GM18909 (cell line): ENCODE measurements at regions not wholly inside any gene's neighbourhood (a gene's known extent, or its start where the extent isn't known, plus 50 kb on each side); places are given as distances from the start of the nearest gene placed in this dataset.
"Not testable (repeated sequence)": the region's sequence is repeated elsewhere in the genome, so short reads cannot be mapped to it uniquely, and the experiment has no call there.

ENCODE experiments used
- ATAC-seq: cut with Tn5 transposase; IDR thresholded peaks from one replicate; pipeline ENCODE4 v1.9.1; 2021; ENCODE audit warnings: mild to moderate bottlenecking; ENCODE audit not compliant: unreplicated experiment, poor library complexity

DNA sequence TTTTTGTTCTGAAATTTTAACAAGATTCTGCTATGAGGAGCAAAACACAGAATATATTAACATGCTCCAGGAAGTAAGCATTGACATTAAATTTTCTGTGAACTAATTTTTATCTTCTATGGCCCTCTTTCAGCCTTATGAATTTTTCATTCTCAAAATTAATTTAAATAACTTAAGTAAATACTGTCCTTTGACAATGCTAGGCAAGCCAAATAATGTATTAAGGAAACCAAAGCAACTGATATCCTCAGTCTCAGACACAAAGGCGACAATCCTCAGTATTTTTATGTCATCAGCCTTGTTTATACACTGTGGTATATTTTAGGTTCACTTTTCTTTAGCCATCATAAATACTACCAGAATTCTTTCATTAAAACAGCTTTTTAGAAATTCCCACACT lies 159.8 kb downstream of the CGGBP1 start:
- ATAC-seq = no peak

DNA sequence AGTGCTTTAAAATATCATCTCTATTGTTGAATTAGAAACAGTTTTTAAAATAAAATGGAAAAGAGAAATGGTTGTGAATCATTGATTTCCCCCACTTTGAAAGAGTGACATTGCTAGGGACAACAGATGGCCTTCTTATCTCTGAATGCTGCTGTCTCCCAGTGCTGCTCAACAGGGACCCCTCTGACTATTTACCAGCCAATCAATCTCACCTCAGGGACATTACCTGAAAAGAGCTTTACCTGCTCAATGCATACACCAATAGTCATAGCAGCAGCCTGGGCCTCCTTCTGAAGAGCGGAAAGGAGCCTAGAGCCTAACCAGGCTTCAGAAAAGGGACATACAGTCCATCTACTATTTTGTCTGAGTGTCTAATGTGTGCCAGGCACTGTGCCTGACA lies 162.8 kb downstream of the CGGBP1 start:
- no peak for ATAC-seq

DNA sequence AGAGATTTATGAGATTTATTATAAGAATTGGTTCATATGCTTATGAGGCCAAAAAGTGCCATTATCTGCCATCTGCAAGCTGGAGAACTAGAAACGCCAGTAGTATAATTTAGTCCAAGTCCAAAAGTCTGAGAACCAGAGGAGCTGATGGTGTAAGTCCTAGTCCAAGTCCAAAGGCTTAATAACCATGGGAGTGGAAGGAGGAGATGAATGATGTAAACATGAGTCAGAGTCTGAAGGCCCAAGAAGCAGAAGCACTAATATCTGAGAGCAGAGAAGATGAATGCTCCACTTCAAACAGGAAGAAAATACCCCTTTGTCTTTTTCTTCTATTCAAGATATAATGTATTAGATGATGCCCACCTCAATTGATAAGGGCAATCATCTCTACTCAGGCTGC lies 185.7 kb downstream of the CGGBP1 start:
- ATAC-seq = no peak

DNA sequence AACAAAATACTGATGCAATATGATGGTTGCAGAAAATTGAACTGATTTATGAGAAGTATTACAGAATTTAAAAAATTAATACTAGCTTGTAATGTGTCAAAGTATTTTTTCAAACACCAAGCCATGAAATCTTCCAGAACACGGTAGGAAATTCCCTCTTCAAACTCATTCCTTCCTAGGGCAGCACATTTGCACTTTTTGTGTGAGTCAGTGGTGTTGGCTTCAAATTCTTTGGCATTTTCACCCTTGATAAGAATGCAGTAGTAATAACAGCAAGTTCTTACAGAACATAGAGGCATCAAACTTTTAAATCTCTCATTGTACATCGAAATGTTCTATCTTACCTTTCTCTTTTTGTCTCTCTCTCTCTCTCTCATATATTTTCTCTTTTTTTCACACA lies 191.8 kb downstream of the CGGBP1 start:
- no peak for ATAC-seq

DNA sequence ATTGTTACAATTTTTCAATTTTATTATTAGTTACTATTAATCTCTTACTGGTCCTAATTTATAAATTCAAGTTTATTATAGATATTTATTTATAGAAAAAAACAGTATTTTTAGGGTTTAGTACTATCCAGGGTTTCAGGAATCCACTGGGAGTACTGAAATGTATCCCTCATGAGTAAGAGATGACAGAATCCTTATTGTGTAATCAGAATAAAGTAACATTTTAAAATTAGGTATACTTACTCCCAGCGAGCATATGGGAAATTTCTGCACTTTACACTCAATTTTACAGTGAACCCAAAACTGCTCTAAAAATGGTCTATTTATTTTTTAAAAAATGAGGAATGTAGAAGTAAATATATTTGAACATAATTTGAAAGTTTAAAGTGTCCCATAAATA lies 202.7 kb downstream of the CGGBP1 start:
- ATAC-seq = no peak

DNA sequence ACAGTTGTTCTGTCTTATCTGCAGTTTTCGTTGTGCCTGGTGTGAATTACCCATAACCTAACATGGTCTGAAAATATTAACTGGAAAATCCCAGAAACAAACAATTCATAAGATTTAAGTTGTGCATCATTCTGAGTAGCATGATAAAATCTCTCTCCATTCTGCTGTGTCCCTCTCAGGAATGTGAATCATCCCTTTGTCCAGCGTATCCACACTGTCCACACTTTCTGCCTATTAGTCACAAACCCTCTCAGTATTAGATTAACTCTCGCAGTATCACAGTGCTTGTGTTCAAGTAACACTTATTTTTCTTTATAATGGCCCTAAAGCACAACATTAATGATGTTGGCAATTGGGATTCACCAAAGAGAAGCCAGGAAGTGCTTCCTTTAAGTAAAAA lies 203.2 kb downstream of the CGGBP1 start:
- ATAC-seq = no peak

DNA sequence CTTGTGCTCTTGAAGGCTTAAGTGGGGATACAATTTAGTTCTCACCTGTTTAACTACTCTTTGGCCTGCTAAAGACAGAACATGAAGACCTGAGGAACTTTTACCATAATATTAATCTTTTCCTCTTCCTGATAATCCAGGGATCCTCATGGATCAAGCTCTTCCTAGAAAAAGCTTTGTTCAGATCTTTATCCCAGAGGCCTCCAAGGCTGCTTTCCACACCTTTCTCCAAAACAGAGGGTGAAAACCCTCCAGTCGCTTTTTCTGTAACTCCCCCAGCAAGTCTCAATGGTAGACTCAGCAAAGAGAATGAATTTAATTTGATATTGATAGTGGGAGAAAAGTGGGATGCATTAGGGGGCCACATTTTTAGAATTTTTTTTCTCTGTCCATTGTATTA lies 203.6 kb downstream of the CGGBP1 start:
- ATAC-seq = no peak

DNA sequence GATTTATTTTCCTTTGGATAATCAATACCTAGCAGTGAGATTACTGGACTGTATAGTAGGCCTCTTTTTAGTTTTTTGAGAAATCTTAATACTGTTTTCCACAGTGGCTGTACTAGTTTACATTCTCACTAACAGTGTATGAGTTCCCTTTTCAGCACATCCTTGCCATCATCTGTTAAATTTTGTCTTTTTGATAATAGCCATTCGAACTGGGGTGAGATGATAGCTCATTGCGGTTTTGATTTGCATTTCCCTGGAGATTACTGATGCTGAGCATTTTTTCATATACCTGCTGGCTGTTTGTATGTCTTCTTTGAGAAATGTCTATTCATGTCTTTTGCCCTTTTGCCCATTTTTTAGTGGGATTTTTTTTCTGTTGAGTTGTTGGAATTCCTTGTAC lies 210.8 kb downstream of the CGGBP1 start:
- ATAC-seq = no peak

DNA sequence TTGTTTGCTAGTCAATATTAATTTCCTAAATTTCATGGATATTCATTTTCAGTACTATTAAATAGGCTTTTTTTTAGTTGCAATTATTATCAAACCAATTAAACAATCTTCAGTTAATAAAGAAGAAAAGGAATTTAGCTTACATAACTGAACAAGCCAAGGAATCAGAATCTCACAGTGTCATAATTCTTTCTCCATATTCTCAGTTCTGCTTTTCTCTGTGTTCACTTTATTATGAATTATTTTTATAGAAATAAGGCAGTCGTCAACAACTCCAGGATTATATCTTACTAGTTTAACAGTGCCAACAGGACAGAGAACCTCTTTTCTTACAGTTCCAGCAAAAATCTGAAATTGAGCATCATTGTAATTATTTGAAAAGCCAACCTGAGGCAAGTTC lies 221.7 kb downstream of the CGGBP1 start:
- no peak for ATAC-seq

DNA sequence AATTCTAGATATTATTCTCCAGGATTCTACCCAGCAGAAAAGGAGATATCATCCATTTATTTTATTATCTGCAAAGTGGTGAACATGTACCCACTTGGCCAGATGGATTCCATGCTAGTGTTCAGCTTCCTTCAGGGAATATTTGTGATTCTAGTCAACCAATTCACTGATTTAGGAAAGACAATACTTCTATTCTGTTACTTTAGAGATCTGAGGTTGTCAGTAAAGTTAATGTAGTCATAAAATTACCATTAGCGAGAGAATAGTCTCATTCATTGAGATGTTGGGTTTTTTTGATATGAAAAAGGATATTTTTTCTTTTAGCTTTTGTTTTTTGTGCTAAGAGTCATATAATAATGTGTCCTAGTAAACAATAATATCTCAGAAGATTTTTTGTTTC lies 222.8 kb downstream of the CGGBP1 start:
- ATAC-seq = no peak

DNA sequence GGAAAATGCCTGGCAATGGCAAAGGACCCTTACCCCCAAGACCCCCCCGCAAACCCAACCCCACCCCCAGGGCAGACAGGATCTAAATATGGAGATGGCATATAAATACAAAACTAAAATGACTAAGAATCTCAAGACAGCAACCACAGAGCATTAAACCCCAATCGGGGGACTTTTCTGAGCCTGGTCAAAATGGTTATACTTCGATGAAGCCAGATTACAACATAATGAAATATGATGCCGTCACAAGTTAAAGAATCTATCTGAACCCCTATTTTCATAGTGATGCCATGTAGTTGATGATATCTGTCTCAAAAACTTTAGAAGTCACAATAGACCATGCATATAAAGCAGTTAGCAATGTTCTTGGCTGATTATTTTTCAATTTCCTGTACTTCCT lies 223.6 kb downstream of the CGGBP1 start:
- no peak for ATAC-seq

DNA sequence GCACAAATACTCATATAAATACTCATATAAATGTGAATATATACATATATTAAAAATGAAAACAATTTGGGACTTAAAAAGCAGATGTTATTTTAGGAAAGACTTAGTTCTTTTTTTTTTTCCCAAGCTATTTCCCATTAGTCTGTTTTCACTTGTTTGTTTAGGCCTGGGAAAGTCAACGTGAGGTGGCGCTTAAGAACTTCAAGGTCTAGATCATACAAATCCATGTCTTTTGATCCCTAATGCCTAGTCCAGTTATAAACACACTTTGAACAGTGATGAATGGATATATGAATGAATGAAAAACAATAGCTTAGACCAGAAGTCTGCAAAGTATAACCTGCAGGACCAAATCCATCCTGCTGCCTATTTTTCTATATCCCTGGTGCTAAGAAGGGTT lies 224.5 kb downstream of the CGGBP1 start:
- ATAC-seq = no peak

DNA sequence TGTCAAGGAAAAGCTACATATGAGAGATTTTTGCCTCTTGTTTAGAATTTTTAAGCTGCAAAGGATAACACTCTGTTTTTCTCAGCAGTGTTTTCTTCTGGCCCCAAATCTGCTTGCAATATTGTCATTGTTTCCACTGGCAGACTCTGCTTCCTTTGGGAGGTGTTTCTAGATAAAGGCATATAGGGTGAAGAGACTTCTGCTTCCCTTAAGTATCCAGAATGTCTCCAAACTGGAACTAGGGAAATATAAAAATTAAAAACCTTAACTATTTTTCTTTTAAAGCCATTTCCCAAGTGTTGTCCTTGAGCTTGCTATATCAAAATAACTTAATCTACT lies 225.8 kb downstream of the CGGBP1 start:
- no peak for ATAC-seq

DNA sequence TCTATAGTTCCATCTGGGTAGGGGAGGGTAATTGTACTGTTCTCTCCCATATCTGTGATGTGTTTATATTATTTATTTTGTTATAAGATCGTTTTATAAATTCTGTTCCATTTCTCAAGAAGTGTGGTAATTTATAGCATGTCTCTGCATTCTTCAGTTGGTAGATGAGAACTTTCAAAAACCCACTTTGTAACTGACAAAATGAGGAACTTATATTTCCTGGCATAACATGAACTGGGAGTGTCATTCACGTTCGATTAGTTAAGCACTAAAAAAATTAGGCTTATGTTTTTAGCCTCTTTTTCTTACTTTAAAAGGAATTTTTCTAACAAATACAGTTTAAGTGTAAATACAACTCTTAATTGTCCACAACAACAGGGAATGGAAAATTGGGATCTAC lies 230.8 kb downstream of the CGGBP1 start:
- no peak for ATAC-seq

DNA sequence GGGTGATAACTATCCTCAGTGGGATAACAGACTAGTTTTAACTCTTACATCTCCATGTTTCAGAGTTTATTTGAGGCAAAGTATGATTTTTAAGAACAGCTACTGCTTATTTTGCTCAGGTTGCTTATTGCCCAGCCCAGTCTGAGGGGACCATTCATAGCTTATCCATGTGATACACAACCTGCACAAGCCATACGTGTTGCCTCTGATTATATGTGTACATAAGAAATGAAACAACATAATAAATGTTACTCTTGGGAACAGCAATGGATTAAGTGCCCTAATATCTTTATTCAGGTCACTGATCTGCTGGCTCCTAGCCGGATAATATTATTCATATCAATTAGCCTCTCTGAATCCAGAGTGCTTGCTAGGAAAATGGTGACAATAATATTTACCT lies 236.2 kb downstream of the CGGBP1 start:
- no peak for ATAC-seq

DNA sequence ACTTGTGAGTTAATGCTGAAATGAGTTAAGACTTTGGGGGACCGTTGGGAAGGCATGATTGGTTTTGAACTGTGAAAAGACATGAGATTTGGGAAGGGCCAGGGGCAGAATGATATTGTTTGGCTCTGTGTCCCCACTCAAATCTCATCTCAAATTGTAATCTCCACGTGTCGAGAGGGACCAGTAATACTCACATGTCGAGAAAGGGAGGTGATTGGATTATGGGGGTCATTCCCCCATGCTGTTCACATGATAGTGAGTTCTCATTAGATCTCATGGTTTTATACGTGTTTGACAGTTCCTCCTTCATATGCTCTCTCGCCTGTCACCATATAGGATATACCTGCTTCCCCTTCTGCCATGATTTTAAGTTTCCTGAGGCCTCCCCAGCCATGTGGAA lies 245.3 kb downstream of the CGGBP1 start:
- ATAC-seq = not testable (repeated sequence)

DNA sequence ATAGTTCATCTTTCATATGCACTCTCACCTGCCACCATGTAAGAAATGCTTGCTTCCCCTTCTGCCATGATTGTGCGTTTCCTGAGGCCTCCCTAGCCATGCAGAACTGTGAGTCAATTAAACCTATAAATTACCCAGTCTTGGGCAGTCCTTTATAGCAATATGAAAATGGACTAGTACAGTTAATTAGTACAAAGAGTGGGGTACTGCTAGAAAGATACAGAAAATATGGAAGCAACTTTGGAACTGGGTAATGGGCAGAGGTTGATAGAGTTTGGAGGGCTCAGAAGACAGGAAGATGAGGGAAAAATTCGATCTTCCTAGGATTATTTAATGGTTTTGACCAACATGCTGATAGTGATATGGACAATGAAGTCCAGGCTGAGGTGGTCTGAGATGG lies 246.9 kb downstream of the CGGBP1 start:
- no peak for ATAC-seq

DNA sequence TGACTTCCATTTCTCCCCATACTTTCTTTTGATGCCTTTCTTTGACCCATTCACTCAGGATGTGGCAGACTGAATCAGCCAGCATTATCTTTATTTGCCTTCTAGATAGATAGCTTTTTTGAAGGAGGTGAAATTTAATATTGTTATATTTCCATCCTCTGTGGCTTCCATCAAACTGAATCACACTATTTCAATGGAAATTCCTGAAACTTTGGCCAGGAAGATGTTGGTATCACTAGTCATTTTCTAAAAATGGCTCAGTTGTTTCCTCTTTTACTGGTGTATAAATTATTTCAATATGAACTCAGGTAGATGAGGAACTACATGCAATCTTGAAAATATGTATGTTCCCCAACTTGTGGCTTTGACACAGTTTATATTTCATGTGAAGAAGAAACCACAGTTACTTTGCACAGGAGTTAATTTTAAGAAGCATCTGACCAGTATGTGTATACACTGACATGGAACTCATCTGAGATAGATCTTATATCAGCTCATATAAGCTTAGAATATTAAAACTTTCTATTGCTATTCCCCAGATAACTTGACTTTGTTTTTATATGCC lies 248.3 kb downstream of the CGGBP1 start:
- no peak for ATAC-seq

DNA sequence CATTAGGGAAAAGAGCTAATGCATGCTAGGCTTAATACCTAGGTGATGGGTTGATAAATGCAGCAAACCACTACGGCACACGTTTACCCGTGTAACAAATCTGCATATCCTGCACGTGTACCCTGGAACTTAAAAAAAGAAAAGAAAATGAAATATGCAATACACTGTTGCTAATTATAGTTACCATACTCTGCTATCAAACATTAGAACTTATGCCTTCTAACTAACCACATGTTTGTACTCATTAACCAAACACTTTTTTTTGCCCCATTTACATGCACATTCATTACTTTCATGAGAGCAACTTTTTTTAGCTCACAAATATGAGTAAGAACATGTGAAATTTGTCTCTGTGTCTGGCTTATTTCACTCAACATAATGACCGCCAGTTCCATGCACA lies 253.1 kb downstream of the CGGBP1 start:
- ATAC-seq = peak; percentile 98

DNA sequence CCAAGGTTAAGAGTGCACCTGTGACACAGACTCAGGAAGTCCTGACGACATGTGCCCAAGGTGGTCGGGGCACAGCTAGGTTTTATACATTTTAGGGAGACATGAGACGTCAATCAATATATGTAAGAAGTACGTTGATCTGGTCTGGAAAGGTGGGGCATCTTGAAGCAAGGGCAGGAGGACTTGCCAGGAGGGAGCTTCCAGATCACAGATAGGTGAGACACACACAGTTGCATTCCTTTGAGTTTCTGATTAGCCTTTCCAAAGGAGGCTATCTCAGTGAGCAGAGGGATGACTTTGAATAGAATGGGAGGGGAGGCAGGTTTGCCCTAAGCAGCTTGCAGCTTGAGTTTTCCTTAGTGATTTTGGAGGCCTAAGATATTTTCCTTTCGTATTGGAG lies 257.4 kb downstream of the CGGBP1 start:
- ATAC-seq = no peak

DNA sequence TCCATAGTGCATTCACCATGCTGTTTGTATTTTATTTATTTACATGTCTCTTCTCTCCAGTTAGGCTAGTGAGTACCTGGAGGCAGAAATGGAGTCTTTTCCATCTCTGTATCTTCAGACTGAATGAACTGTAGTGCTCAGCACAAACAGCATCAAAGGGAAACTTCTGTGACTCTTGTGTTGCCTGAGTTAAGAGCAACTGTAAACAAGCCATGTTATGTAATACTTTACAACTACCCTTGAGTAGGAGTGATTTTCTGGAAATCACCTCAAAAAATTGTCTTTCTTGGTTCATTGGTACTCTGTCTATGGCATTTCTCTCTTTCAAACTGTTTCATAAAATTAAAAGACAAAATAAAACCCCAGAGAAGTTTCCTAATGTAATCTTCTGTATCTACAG lies 258.3 kb downstream of the CGGBP1 start:
- ATAC-seq = no peak

DNA sequence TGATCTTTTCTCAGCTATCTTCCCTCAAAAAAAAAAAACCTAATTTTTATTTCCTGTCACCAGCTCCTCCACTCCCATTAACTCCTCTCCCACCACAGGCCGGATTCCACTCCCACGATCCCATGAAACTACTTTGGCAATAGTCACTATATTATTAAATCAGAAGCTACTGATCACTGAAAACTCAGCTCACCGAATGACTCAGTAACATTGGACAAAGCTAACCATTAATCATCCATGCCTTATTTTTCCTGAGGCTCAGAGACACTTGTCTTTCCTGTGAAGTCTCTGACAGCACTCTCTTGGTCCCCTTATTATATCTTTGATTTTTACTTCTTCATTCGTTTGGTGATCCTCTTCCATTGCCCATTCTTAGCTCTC lies 260.2 kb downstream of the CGGBP1 start:
- no peak for ATAC-seq

DNA sequence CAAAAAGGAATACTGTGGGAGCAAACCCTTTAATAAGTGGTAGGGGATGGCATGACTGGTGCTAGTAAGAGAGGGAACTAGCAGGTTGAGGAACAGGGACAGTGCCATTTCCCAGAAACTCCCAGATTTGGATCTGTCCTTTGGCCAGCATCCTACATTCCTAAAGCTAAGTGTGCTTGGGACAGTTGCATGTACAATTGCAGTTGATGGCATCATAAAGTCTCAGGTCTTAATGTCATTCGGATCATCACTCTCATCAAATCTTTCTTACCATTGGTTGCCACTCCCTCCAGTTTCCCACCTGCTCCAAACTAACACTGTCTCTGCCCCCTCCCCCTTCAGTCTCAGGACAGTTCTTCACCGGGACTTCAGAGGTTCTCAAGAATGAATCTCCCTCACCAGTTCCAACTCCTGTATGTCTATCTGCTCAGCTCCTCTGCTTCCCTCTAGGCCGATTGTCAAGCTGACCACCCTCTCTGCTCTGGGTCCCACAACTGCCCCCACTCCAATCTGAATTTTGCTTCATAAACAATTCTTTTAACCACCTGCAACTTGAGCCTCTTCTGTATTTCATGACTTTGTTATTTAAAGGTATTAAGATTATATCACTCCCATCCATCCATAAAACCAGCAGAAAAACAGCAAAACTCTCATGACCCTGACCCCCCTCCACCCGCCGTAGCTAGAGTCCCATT lies 260.8 kb downstream of the CGGBP1 start:
- ATAC-seq = no peak
